Stomach (tissue), 8 donors: ENCODE measurements at regions not wholly inside any gene's neighbourhood (a gene's known extent, or its start where the extent isn't known, plus 50 kb on each side); places are given as distances from the start of the nearest gene placed in this dataset.

Experiments
- DNase-seq, 2 donors: peaks; one replicate each; pipeline versions ENCODE4 v3.0.0 to v3.0.0-alpha.2; 2013 to 2019
- H3K27ac ChIP-seq, 5 donors: fragments of 200-600 bp in 4 of 5; sonication (generic) in 4 of 5; one replicate each; pipeline ENCODE4 v1.5.1; 2013 to 2019; ENCODE audit warnings: mild to moderate bottlenecking in 1 of 5, moderate library complexity in 1 of 5
- H3K27me3 ChIP-seq, 3 donors: fragments of 200-600 bp; sonication (generic); one replicate each; pipeline ENCODE4 v1.5.1; 2017 to 2019; ENCODE audit warnings: mixed run types in 1 of 3
- H3K36me3 ChIP-seq, 4 donors: fragments of 200-600 bp; sonication (generic); 1 replicate in 3 of 4; 2 replicates in 1 of 4; pipeline ENCODE4 v1.5.1; 2016 to 2019
- H3K4me1 ChIP-seq, 4 donors: fragments of 200-600 bp; sonication (generic); one replicate each; pipeline ENCODE4 v1.5.1; 2016 to 2019
- H3K4me3 ChIP-seq, 4 donors: fragments of 200-600 bp; sonication (generic) in 3 of 4; one replicate each; pipeline ENCODE4 v1.5.1; 2016 to 2019; ENCODE audit warnings: mild to moderate bottlenecking in 1 of 4
- H3K9me3 ChIP-seq, 4 donors: fragments of 200-600 bp; sonication (generic); one replicate each; pipeline ENCODE4 v1.5.1; 2016 to 2019
- CTCF ChIP-seq, 7 experiments: fragments of 450-650 bp in 4 of 7; fragments of 200-600 bp in 3 of 7; sonication (generic) in 3 of 7; IDR thresholded peaks; one replicate each; pipeline ENCODE4 v1.5.1; 2016 to 2019; ENCODE audit warnings: antibody characterized with exemption in 7 of 7, control low read depth in 2 of 7, mild to moderate bottlenecking in 1 of 7
- EP300 ChIP-seq: sonication (generic); formaldehyde crosslinking; IDR thresholded peaks from one replicate; pipeline ENCODE4 v1.6.1; 2017; ENCODE audit warnings: antibody characterized with exemption
- POLR2A ChIP-seq, 4 donors: fragments of 450-650 bp; IDR thresholded peaks; one replicate each; pipeline ENCODE4 v1.6.1; 2016; ENCODE audit warnings: antibody characterized with exemption in 4 of 4, control low read depth in 2 of 4, mild to moderate bottlenecking in 1 of 4, moderate library complexity in 1 of 4
- POLR2AphosphoS5 ChIP-seq, 3 donors: sonication (generic); formaldehyde crosslinking; IDR thresholded peaks; one replicate each; pipeline ENCODE4 v1.6.1; 2016; ENCODE audit warnings: antibody characterized with exemption in 3 of 3
- WGBS, 5 donors: extraction: QIAGEN DNeasy Blood & Tissue Kit in 3 of 5; methylation state at CpG; one replicate each; pipeline versions ENCODE4 v1.1.5 to v1.1.7; 2013 to 2018; 5-methylcytosine and 5-hydroxymethylcytosine counted together
- intact Hi-C: fragments of 100-400 bp; cut with DNase I; formaldehyde crosslinking; loops from one replicate; pipeline ENCODE4 v1.15.1; 2023; ENCODE audit warnings: low total_unique reads
- donor health status: healthy with polysubstance abuse.
- donor health status: Bipolar disorder and iron deficiency.
- donor health status: healthy.

GRCh38 chr18:8519102-8519501 lies 90.1 kb upstream of the RAB12 start:
- TF ChIP-seq EP300: no peak
- no peak for TF ChIP-seq POLR2AphosphoS5 (IDR thresholded peaks at IDR 0.05)
- no peak for TF ChIP-seq CTCF (IDR thresholded peaks at IDR 0.05)
- TF ChIP-seq POLR2A (IDR thresholded peaks at IDR 0.05): no peak
- Histone ChIP-seq H3K27ac (no peak overlapping the region), H3K4me3 (no peak overlapping the region), H3K36me3 (no peaks in the 10 kb centered on the region), H3K4me1 (no peaks in the 10 kb centered on the region), H3K27me3 (peaks cover 0 to 17% (median 0%) of the 10 kb centered on the region in 3 donors), H3K9me3 (peaks cover 3 to 11% (median 9%) of the 10 kb centered on the region in 4 donors)
- WGBS, 5 donors: 17 to 50% (median 35%) methylated on average over 2 of the region's 2 CpGs
- DNase-seq: no peak
- intact Hi-C loops: no loop called here

- no peak for DNase-seq
- TF ChIP-seq EP300: no peak
- no peak for TF ChIP-seq POLR2A (IDR thresholded peaks at IDR 0.05)
- TF ChIP-seq CTCF (IDR thresholded peaks at IDR 0.05): no peak
- TF ChIP-seq POLR2AphosphoS5 (IDR thresholded peaks at IDR 0.05): no peak
- intact Hi-C loops: no loop called here
- H3K27ac ChIP-seq: no peak overlapping the region
- H3K9me3 ChIP-seq: peaks cover 3 to 11% (median 9%) of the 10 kb centered on the region in 4 donors
- no peak overlapping the region for H3K4me3 ChIP-seq
- WGBS, 5 donors: 85 to 100% (median 91%) methylated on average over 1 of the region's 1 CpG
- H3K27me3 ChIP-seq: peaks cover 0 to 17% (median 0%) of the 10 kb centered on the region in 3 donors
- H3K36me3 ChIP-seq: no peaks in the 10 kb centered on the region
- H3K4me1 ChIP-seq: no peaks in the 10 kb centered on the region
Measured at GRCh38 chr18:8520266-8520665, 89.0 kb upstream of the RAB12 start.

- Histone ChIP-seq H3K4me3 (no peak overlapping the region), H3K4me1 (no peaks in the 10 kb centered on the region), H3K36me3 (no peaks in the 10 kb centered on the region), H3K9me3 (peaks cover 3 to 11% (median 9%) of the 10 kb centered on the region in 4 donors), H3K27ac (no peak overlapping the region), H3K27me3 (peaks cover 0 to 21% (median 6%) of the 10 kb centered on the region in 3 donors)
- TF ChIP-seq CTCF (IDR thresholded peaks at IDR 0.05) (no peak), POLR2A (IDR thresholded peaks at IDR 0.05) (no peak), EP300 (no peak), POLR2AphosphoS5 (IDR thresholded peaks at IDR 0.05) (no peak)
- WGBS, 5 donors: 65 to 80% (median 77%) methylated on average over 4 of the region's 4 CpGs
- intact Hi-C loops: no loop called here
- no peak for DNase-seq
Measured at GRCh38 chr18:8522756-8523155, 86.5 kb upstream of the RAB12 start.

GRCh38 chr18:8525692-8526091 lies 83.5 kb upstream of the RAB12 start:
- DNase-seq: no peak
- Histone ChIP-seq H3K4me3 (no peak overlapping the region), H3K27ac (no peak overlapping the region), H3K27me3 (peaks cover 0 to 21% (median 6%) of the 10 kb centered on the region in 3 donors), H3K4me1 (no peaks in the 10 kb centered on the region), H3K36me3 (no peaks in the 10 kb centered on the region), H3K9me3 (peaks cover 1 to 26% (median 24%) of the 10 kb centered on the region in 4 donors)
- TF ChIP-seq CTCF (IDR thresholded peaks at IDR 0.05) (no peak), POLR2A (IDR thresholded peaks at IDR 0.05) (no peak), EP300 (no peak), POLR2AphosphoS5 (IDR thresholded peaks at IDR 0.05) (no peak)
- intact Hi-C loops: no loop called here
- WGBS, 5 donors: 45 to 55% (median 51%) methylated on average over 6 of the region's 6 CpGs
